ENCODE measurements at regions not wholly inside any gene's neighbourhood (a gene's known extent, or its start where the extent isn't known, plus 50 kb on each side); places are given as distances from the start of the nearest gene placed in this dataset.

DNA sequence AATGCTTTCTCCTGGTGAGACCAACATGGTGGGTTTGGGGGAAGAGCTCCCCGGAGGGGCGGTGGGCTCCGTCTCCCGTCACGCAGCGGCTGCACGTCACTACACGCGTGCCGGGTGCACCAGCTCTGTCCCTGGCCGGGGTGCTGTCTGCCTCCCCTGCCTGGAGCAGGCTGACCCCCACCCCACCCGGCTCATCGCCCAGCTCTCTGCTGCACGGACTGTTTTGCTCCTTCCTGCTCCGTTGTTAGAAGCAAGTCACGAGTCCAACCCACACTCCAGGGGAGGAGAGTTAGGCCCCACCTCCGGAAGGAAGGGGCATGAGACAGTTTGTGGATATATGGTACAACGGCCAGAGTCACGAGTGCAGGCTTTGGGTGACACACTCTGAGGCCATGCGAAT, 364.9 kb downstream of the BRD1 start:
- H3K4me1 Mint-ChIP-seq (ENCODE audit: low read depth), result no peaks in the 10 kb centered on the region
- DNase-seq, result no peak
- H3K36me3 Mint-ChIP-seq (ENCODE audit: low read depth), result peaks cover 6% of the 10 kb centered on the region; the same call in 1 of the 2 replicates
- peaks cover 93% of the 10 kb centered on the region for H3K9me3 Mint-ChIP-seq
- TF ChIP-seq, protein P1, sequence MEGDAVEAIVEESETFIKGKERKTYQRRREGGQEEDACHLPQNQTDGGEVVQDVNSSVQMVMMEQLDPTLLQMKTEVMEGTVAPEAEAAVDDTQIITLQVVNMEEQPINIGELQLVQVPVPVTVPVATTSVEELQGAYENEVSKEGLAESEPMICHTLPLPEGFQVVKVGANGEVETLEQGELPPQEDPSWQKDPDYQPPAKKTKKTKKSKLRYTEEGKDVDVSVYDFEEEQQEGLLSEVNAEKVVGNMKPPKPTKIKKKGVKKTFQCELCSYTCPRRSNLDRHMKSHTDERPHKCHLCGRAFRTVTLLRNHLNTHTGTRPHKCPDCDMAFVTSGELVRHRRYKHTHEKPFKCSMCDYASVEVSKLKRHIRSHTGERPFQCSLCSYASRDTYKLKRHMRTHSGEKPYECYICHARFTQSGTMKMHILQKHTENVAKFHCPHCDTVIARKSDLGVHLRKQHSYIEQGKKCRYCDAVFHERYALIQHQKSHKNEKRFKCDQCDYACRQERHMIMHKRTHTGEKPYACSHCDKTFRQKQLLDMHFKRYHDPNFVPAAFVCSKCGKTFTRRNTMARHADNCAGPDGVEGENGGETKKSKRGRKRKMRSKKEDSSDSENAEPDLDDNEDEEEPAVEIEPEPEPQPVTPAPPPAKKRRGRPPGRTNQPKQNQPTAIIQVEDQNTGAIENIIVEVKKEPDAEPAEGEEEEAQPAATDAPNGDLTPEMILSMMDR (IDR thresholded peaks at IDR 0.05), result no peak
- H3K4me3 Mint-ChIP-seq, result no peak overlapping the region
- H3K27ac Mint-ChIP-seq, result no peak overlapping the region
- H3K27me3 Mint-ChIP-seq (ENCODE audit: insufficient read depth), result no peaks in the 10 kb centered on the region

DNA sequence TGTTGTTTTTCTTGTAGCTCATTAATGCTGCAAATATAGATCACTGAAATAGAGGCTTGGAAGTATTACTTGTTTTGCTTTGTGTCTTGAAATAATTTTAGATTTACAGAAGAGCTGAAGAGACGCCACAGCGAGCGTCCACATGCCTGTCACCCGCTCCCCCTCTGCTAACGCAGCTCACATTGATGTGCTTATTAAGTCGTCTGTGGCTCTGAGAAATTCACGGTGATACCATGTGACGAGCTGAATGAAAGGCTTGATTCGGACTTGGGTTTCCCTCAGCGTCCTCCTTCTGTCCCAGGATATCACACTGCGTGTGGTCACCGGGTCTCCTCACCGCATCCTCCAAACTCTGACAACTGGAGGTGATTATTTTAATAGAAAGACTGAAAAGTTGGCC, 365.4 kb downstream of the BRD1 start:
- Mint-ChIP-seq H3K4me3 (no peak overlapping the region), H3K27me3 (ENCODE audit: insufficient read depth) (no peaks in the 10 kb centered on the region), H3K27ac (no peak overlapping the region), H3K36me3 (ENCODE audit: low read depth) (peaks cover 6% of the 10 kb centered on the region; the same call in 1 of the 2 replicates), H3K9me3 (peaks cover 89% of the 10 kb centered on the region), H3K4me1 (ENCODE audit: low read depth) (no peaks in the 10 kb centered on the region)
- TF ChIP-seq, protein P1 (IDR thresholded peaks at IDR 0.05), result no peak
- no peak for DNase-seq

DNA sequence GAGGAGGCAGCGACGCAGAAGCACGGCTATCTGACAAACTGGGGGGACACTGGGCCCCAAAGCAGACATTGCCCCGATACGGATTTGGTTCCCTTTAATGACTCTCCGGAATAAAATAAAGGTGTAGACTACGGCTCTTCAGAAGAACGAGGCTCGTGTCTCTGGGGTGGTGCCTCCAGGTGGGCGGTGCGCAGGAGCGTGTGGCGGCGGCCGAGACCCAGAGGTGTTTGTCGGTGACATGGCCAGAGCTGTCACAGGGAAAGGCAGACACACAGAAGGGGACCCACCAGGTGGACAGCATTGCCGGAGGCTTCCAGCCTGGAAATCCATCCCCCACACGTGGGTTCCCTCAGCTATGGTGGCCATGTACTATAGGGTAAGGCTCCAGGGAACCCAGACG, 366.0 kb downstream of the BRD1 start:
- no peak overlapping the region for H3K4me3 Mint-ChIP-seq
- DNase-seq, result no peak
- TF ChIP-seq, protein P1 (IDR thresholded peaks at IDR 0.05), result no peak
- peaks cover 6% of the 10 kb centered on the region; the same call in 1 of the 2 replicates for H3K36me3 Mint-ChIP-seq (ENCODE audit: low read depth)
- peaks cover 89% of the 10 kb centered on the region for H3K9me3 Mint-ChIP-seq
- H3K27me3 Mint-ChIP-seq (ENCODE audit: insufficient read depth), result peaks cover 4% of the 10 kb centered on the region; the same call in 1 of the 2 replicates
- no peak overlapping the region for H3K27ac Mint-ChIP-seq
- H3K4me1 Mint-ChIP-seq (ENCODE audit: low read depth), result no peaks in the 10 kb centered on the region

DNA sequence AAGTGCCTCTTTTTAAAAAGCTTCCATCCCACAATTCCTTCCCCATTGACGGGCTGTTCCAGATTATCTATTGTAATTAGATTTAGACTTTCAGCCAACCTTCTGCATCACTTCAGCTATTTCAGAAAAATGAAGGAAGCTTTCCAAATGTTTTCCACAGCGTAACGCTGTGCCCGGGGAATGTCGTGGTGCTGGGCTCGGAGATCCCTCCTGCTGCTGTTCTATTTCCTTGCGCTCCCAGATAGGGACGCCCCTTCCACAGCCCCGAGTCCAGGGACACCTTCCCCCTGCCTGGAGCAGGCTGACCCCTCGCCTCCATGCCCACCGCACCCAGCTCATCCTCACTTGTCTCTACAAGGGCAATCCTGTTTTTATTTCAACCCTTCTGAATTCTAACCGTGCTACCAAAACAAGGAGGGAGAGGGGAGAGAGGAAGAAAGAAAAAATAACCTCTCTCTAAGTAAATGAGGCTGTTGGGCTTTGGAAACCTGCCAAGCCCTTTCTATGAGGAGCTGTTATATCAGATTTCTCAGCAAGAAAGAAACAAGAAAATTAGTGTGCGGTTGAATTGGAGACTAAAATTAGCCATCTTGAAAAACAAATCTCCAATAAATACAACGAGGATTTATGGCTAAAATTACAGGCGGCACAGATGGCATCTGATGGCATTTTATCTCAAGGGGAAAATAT, 366.9 kb downstream of the BRD1 start:
- Mint-ChIP-seq H3K4me3 (no peak overlapping the region), H3K27ac (no peak overlapping the region), H3K9me3 (peaks cover 85% of the 10 kb centered on the region), H3K4me1 (ENCODE audit: low read depth) (no peaks in the 10 kb centered on the region), H3K36me3 (ENCODE audit: low read depth) (peaks cover 6% of the 10 kb centered on the region; the same call in 1 of the 2 replicates), H3K27me3 (ENCODE audit: insufficient read depth) (peaks cover 4% of the 10 kb centered on the region; the same call in 1 of the 2 replicates)
- no peak for DNase-seq
- TF ChIP-seq, protein P1 (IDR thresholded peaks at IDR 0.05), result no peak

DNA sequence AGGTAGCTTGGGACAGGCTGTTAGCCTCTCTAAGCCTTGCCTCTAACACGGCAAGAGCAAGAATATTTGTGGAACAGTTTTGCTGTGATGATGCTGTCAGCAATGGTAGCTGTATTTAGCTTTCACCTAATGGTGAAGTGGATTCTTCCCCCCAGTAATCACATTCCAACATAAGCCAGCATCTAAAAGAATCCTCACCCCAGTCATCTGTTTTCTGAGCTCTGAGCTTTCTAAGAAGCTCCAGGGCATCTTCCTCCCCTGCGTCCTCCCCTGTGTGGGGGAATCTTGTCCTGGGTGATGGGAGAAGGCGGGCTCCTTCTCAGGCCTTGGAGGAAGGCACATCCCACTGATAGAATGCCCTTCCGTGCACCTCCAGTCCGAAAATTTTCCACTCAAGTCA, 367.6 kb downstream of the BRD1 start:
- peaks cover 6% of the 10 kb centered on the region; the same call in 1 of the 2 replicates for H3K36me3 Mint-ChIP-seq (ENCODE audit: low read depth)
- H3K27me3 Mint-ChIP-seq (ENCODE audit: insufficient read depth), result peaks cover 4% of the 10 kb centered on the region; the same call in 1 of the 2 replicates
- no peaks in the 10 kb centered on the region for H3K4me1 Mint-ChIP-seq (ENCODE audit: low read depth)
- no peak for DNase-seq
- TF ChIP-seq, protein P1 (IDR thresholded peaks at IDR 0.05), result no peak
- peaks cover 85% of the 10 kb centered on the region for H3K9me3 Mint-ChIP-seq
- no peak overlapping the region for H3K4me3 Mint-ChIP-seq
- no peak overlapping the region for H3K27ac Mint-ChIP-seq
